Endothelial cell (in vitro differentiated cells): ENCODE measurements at regions not wholly inside any gene's neighbourhood (a gene's known extent, or its start where the extent isn't known, plus 50 kb on each side); places are given as distances from the start of the nearest gene placed in this dataset.

Experiments used
- DNase-seq: peaks from one replicate; pipeline ENCODE4 v3.0.0; 2021; ENCODE audit warnings: low spot score
- H3K27ac Mint-ChIP-seq: one replicate; pipeline ENCODE4 v1.8.0; 2021; ENCODE audit warnings: mixed read lengths, inconsistent platforms; ENCODE audit not compliant: unreplicated experiment
- H3K27me3 Mint-ChIP-seq: one replicate; pipeline ENCODE4 v1.8.0; 2021; ENCODE audit warnings: mild to moderate bottlenecking, moderate library complexity, mixed read lengths, inconsistent platforms; ENCODE audit not compliant: unreplicated experiment
- H3K36me3 Mint-ChIP-seq: one replicate; pipeline ENCODE4 v1.8.0; 2021; ENCODE audit warnings: mild to moderate bottlenecking, low read depth, mixed read lengths, inconsistent platforms; ENCODE audit not compliant: unreplicated experiment
- H3K4me1 Mint-ChIP-seq: one replicate; pipeline ENCODE4 v1.8.0; 2021; ENCODE audit warnings: mild to moderate bottlenecking, mixed read lengths, inconsistent platforms; ENCODE audit not compliant: unreplicated experiment
- H3K4me3 Mint-ChIP-seq: one replicate; pipeline ENCODE4 v1.8.0; 2021; ENCODE audit warnings: mild to moderate bottlenecking, mixed read lengths, inconsistent platforms; ENCODE audit not compliant: unreplicated experiment
- H3K9me3 Mint-ChIP-seq: one replicate; pipeline ENCODE4 v1.8.0; 2021; ENCODE audit warnings: mixed read lengths, inconsistent platforms; ENCODE audit not compliant: unreplicated experiment
- CTCF ChIP-seq: fragments of 200-600 bp; sonication (generic); IDR thresholded peaks from one replicate; pipeline ENCODE4 v1.5.0; 2021; ENCODE audit warnings: antibody characterized with exemption; ENCODE audit not compliant: unreplicated experiment

GRCh38 chr7:106606120-106606519, 54.8 kb downstream of the CCDC71L start:
- H3K9me3 Mint-ChIP-seq, result no peaks in the 10 kb centered on the region
- DNase-seq, result no peak
- no peaks in the 10 kb centered on the region for H3K4me1 Mint-ChIP-seq
- H3K36me3 Mint-ChIP-seq, result no peaks in the 10 kb centered on the region
- TF ChIP-seq CTCF, result no peak
- no peak overlapping the region for H3K27ac Mint-ChIP-seq
- no peaks in the 10 kb centered on the region for H3K27me3 Mint-ChIP-seq
- no peak overlapping the region for H3K4me3 Mint-ChIP-seq

GRCh38 chr7:106604971-106605370, 56.0 kb downstream of the CCDC71L start:
- H3K27ac Mint-ChIP-seq, result no peak overlapping the region
- no peaks in the 10 kb centered on the region for H3K36me3 Mint-ChIP-seq
- no peak for DNase-seq
- no peak for TF ChIP-seq CTCF
- H3K27me3 Mint-ChIP-seq, result no peaks in the 10 kb centered on the region
- no peaks in the 10 kb centered on the region for H3K9me3 Mint-ChIP-seq
- no peak overlapping the region for H3K4me3 Mint-ChIP-seq
- H3K4me1 Mint-ChIP-seq, result no peaks in the 10 kb centered on the region

- no peaks in the 10 kb centered on the region for H3K9me3 Mint-ChIP-seq
- TF ChIP-seq CTCF, result no peak
- H3K4me1 Mint-ChIP-seq, result no peaks in the 10 kb centered on the region
- no peak overlapping the region for H3K27ac Mint-ChIP-seq
- H3K27me3 Mint-ChIP-seq, result no peaks in the 10 kb centered on the region
- no peak overlapping the region for H3K4me3 Mint-ChIP-seq
- DNase-seq, result no peak
- no peaks in the 10 kb centered on the region for H3K36me3 Mint-ChIP-seq
Observed at GRCh38 chr7:106604303-106604924, 56.5 kb downstream of the CCDC71L start.

- H3K27me3 Mint-ChIP-seq, result no peaks in the 10 kb centered on the region
- H3K27ac Mint-ChIP-seq, result no peak overlapping the region
- H3K36me3 Mint-ChIP-seq, result no peaks in the 10 kb centered on the region
- no peak overlapping the region for H3K4me3 Mint-ChIP-seq
- H3K4me1 Mint-ChIP-seq, result no peaks in the 10 kb centered on the region
- TF ChIP-seq CTCF, result no peak
- no peak for DNase-seq
- H3K9me3 Mint-ChIP-seq, result no peaks in the 10 kb centered on the region
Observed at GRCh38 chr7:106603346-106603745, 57.6 kb downstream of the CCDC71L start.

- Mint-ChIP-seq H3K4me1 (peaks cover under 1% of the 10 kb centered on the region), H3K4me3 (no peak overlapping the region), H3K36me3 (no peaks in the 10 kb centered on the region), H3K27me3 (no peaks in the 10 kb centered on the region), H3K9me3 (no peaks in the 10 kb centered on the region), H3K27ac (no peak overlapping the region)
- TF ChIP-seq CTCF, result no peak
- no peak for DNase-seq
Observed at GRCh38 chr7:106602062-106602461, 58.9 kb downstream of the CCDC71L start.
